ENCODE measurements at regions not wholly inside any gene's neighbourhood (a gene's known extent, or its start where the extent isn't known, plus 50 kb on each side); places are given as distances from the start of the nearest gene placed in this dataset.

DNA sequence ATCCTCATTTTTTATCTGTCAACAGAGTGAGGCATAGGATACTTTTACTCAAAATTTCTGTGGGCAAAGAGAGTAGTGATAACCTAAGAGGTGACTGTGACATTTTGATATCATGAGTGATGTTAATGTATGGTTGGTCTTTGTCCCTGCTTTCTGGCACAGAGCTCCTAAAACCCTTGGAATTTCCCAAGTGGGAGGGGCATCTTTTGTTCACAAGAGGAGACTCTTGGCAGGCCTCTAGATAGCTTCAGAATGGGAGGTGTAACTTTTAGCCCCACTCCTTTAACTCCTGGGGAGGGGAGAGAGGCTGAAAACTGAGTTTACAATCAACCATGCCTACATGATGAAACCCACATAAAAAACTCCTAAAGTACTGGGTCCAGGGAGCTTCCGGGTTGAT, 527.8 kb downstream of the RFPL4B start:
- no peak overlapping the region for H3K4me3 ChIP-seq (ENCODE audit: low read length)
- TF ChIP-seq, protein P1, sequence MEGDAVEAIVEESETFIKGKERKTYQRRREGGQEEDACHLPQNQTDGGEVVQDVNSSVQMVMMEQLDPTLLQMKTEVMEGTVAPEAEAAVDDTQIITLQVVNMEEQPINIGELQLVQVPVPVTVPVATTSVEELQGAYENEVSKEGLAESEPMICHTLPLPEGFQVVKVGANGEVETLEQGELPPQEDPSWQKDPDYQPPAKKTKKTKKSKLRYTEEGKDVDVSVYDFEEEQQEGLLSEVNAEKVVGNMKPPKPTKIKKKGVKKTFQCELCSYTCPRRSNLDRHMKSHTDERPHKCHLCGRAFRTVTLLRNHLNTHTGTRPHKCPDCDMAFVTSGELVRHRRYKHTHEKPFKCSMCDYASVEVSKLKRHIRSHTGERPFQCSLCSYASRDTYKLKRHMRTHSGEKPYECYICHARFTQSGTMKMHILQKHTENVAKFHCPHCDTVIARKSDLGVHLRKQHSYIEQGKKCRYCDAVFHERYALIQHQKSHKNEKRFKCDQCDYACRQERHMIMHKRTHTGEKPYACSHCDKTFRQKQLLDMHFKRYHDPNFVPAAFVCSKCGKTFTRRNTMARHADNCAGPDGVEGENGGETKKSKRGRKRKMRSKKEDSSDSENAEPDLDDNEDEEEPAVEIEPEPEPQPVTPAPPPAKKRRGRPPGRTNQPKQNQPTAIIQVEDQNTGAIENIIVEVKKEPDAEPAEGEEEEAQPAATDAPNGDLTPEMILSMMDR (conservative IDR thresholded peaks at IDR 0.05; ENCODE audit: low read depth, low read length): no peak
- no peak for DNase-seq (ENCODE audit: low read depth)

DNA sequence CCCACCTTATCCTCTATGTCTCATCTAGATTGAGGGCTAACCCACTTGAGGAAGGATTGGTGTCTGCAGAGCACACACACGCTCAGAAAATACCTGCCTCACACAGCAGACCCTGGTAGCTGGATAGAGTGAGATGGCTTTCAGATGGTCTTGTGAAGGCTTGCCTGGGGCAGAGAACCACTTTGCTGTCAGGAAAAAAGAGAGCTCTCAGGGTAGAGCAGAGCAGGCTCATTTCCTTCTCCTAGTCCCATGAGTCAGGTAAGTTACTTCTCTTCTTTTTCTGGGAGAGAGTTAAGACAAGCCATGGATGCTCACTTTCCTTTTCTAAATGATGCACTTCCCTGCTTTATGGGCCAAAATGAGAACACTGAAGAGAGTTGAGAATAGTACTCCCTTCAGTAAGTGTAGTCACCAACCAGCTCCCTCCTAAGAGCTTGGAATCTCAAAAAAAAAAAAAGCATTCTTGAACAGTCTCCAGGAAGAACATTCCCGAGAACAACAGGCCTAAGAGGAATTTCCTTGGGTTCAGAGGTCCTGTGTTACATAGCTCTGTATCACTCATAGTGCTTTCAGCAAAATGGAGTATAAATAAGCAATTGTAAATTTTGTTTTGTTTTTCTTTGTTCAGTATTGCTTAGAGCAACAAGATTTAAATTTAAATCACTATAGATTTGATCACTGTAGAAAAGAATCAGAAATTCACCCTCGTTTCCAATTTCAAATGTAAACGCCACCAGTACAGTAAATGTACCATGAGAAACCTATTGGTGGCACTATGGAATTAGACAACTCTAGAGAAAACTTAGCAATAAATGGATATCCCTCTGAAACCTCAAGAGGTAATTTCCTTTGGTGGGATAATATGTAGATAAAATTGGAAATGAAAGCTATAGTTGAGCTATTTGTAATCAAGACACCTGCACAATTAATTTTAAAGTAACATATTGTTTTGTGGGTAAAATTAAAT, 530.3 kb downstream of the RFPL4B start:
- peak; percentile 81 for DNase-seq (ENCODE audit: low read depth)
- no peak overlapping the region for H3K4me3 ChIP-seq (ENCODE audit: low read length)
- TF ChIP-seq, protein P1 (conservative IDR thresholded peaks at IDR 0.05; ENCODE audit: low read depth, low read length): peak; percentile 24

DNA sequence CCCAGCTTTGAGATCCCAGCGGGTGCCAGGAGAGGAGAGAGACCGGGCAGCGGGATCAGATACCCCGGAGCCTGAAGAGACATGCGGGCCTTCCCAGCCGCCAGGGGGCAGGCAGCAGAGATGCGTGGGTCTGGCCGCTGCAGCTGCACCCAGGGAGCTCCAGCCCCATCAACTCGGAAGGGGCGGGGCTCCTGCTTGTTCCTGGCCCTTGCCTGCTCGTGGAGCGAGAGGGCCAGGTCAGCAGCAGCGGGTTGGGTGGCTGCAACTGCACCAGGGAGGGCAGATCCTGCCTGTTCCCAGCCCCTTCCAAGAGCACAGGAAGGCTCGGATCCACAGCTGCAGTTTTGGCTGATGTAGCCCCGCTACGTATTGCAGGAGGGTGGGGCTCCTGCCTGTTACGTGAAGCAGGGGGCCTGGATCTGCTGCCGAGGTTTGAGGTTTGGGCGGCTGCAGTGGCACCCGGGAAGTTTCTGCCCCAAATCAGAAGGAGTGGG, 532.8 kb downstream of the RFPL4B start:
- TF ChIP-seq, protein P1 (conservative IDR thresholded peaks at IDR 0.05; ENCODE audit: low read depth, low read length): no peak
- no peak for DNase-seq (ENCODE audit: low read depth)
- H3K4me3 ChIP-seq (ENCODE audit: low read length): no peak overlapping the region

DNA sequence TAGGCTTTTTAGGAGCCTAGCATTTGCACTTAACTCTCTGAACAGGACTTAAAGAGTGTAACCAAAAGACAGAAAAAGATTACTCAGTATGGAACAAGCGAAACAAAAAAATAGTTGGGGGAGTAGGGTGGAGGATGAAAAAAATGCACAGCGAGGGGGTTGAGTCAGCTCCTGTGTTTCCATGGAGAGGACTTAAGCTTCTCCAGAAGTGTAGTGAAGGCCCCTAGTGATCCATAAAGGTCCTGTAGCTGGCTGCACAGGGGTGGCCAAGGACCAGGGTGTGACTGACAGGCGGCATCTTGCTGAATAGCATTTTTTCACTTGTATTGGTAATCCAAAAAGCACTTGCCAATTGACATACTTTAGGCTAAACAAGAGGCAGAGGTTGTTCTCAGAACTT, 533.9 kb downstream of the RFPL4B start:
- TF ChIP-seq, protein P1 (conservative IDR thresholded peaks at IDR 0.05; ENCODE audit: low read depth, low read length): peak; percentile 21
- peak; percentile 71 for DNase-seq (ENCODE audit: low read depth)
- H3K4me3 ChIP-seq (ENCODE audit: low read length): no peak overlapping the region

DNA sequence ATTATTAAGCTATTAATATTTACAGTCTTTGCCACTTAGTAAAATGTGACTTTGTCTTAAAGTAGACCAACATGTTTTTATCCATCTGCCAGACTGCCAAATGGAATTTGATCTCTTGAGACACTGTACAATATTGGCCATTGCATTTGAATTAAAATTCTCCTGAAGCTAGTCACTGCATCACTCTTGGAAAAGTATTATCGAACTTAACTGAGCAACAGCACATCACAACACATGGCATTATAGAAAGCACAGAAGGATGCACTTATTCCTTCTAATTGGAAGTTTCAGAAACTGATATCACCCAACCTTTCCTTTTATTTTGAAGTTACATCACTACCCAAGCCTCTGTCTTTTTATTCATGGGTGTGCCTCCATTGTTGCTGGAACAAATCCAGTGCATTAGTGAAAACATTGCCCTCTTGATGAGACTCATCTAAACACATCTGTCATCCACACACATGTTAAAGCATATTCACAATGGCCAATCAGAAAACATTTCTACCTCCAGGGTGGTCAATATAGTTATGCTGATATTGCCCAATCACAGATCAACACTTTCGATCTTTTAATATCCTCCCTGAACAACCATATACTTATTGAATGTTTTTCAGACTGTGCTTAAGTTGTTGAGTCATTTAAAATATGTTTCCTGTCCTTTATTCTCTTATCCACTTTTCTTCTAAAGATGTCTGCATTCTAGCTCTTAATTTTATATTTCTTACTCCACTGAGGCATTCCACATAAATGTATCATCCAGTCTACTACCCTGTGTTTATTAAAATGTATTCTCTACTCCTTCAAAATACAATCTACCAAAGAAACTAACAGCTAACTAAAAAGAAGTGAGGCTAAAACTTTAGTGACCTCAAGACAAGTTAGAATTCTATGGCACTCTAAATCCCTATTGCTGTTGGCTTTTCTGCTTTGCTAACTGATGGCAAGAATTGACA, 535.0 kb downstream of the RFPL4B start:
- H3K4me3 ChIP-seq (ENCODE audit: low read length): no peak overlapping the region
- no peak for DNase-seq (ENCODE audit: low read depth)
- TF ChIP-seq, protein P1 (conservative IDR thresholded peaks at IDR 0.05; ENCODE audit: low read depth, low read length): no peak

DNA sequence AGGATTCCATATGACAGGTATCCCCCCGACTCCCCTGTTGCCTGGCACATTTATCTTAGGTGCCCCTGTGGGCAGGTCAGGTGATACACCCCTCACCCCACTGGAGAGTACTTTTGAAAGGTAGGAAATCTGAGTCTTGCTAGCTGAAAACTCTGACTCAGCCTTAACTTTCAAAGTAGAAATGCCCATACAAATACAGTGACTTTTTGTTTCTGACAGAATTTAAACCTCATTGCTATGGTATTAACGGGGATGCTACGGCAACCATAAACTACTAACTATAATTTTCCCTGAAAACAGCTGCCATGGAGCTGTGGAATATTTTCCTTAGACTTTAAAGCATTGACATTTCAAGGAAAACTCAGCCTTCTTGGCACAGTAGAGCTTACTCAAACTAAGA, 536.0 kb downstream of the RFPL4B start:
- no peak overlapping the region for H3K4me3 ChIP-seq (ENCODE audit: low read length)
- TF ChIP-seq, protein P1 (conservative IDR thresholded peaks at IDR 0.05; ENCODE audit: low read depth, low read length): no peak
- no peak for DNase-seq (ENCODE audit: low read depth)

All from retinal pigment epithelial cell (primary cell).